Activated CD8-positive, alpha-beta T cell treated with anti-CD3 and anti-CD28 coated beads, Interleukin-2, amount 10 ng/mL, durations not matched to agents 7 days and 5 days (primary cell): ENCODE measurements at regions not wholly inside any gene's neighbourhood (a gene's known extent, or its start where the extent isn't known, plus 50 kb on each side); places are given as distances from the start of the nearest gene placed in this dataset.
"Not testable (repeated sequence)": the region's sequence is repeated elsewhere in the genome, so short reads cannot be mapped to it uniquely, and the experiment has no call there.

Source experiments
- ATAC-seq: fragments of 150-1000 bp; cut with Tn5 transposase; one replicate; pipeline ENCODE4 v1.10.0; 2021; ENCODE audit warnings: moderate library complexity
- CTCF ChIA-PET: fragments of 350-600 bp; sonication (Branson Sonifier 250); formaldehyde crosslinking; loops from one replicate; lab custom pipeline; 2021; ENCODE audit warnings: antibody characterized with exemption; lab: Charles Lee
- POLR2A ChIA-PET: fragments of 350-600 bp; sonication (Branson Sonifier 250); formaldehyde crosslinking; loops from one replicate; lab custom pipeline; 2021; ENCODE audit warnings: antibody characterized with exemption; lab: Charles Lee
- DNase-seq: peaks from one replicate; pipeline ENCODE4 v3.0.0-alpha.2; 2020
- H3K27ac Mint-ChIP-seq: one replicate; pipeline ENCODE4 v1.8.0; 2021; ENCODE audit warnings: mild to moderate bottlenecking, mixed read lengths
- H3K27me3 Mint-ChIP-seq: one replicate; pipeline ENCODE4 v1.8.0; 2021; ENCODE audit warnings: low read depth, mixed read lengths
- H3K36me3 Mint-ChIP-seq: one replicate; pipeline ENCODE4 v1.8.0; 2021; ENCODE audit warnings: low read depth, mixed read lengths
- H3K4me1 Mint-ChIP-seq: one replicate; pipeline ENCODE4 v1.8.0; 2021; ENCODE audit warnings: low read depth, mixed read lengths
- H3K4me3 Mint-ChIP-seq: one replicate; pipeline ENCODE4 v1.8.0; 2021; ENCODE audit warnings: mild to moderate bottlenecking, mixed read lengths
- H3K9me3 Mint-ChIP-seq: one replicate; pipeline ENCODE4 v1.8.0; 2022; ENCODE audit warnings: mixed read lengths; ENCODE audit not compliant: insufficient read depth

- Mint-ChIP-seq H3K36me3 (no peaks in the 10 kb centered on the region), H3K4me1 (no peaks in the 10 kb centered on the region), H3K27ac (no peak overlapping the region), H3K9me3 (no peaks in the 10 kb centered on the region), H3K27me3 (no peaks in the 10 kb centered on the region), H3K4me3 (no peak overlapping the region)
- ATAC-seq (no peak), DNase-seq (no peak)
- ChIA-PET CTCF (no interaction called here), POLR2A (no interaction called here)
Observed at GRCh38 chr16:8431783-8432182, 158.5 kb downstream of the TMEM114 start.

GRCh38 chr16:8430401-8430800 lies 159.9 kb downstream of the TMEM114 start:
- Mint-ChIP-seq H3K27me3 (no peaks in the 10 kb centered on the region), H3K36me3 (no peaks in the 10 kb centered on the region), H3K9me3 (no peaks in the 10 kb centered on the region), H3K4me1 (no peaks in the 10 kb centered on the region), H3K27ac (no peak overlapping the region), H3K4me3 (no peak overlapping the region)
- POLR2A ChIA-PET = no interaction called here
- DNase-seq (no peak), ATAC-seq (no peak)
- CTCF ChIA-PET = no interaction called here

GRCh38 chr16:8426569-8426968 lies 163.7 kb downstream of the TMEM114 start:
- Mint-ChIP-seq H3K27ac (no peak overlapping the region), H3K4me1 (no peaks in the 10 kb centered on the region), H3K4me3 (no peak overlapping the region), H3K9me3 (no peaks in the 10 kb centered on the region), H3K36me3 (no peaks in the 10 kb centered on the region), H3K27me3 (no peaks in the 10 kb centered on the region)
- CTCF ChIA-PET = no interaction called here
- POLR2A ChIA-PET = no interaction called here
- DNase-seq (no peak), ATAC-seq (no peak)

- Mint-ChIP-seq H3K27ac (no peak overlapping the region), H3K4me1 (no peaks in the 10 kb centered on the region), H3K27me3 (no peaks in the 10 kb centered on the region), H3K9me3 (no peaks in the 10 kb centered on the region), H3K4me3 (no peak overlapping the region), H3K36me3 (no peaks in the 10 kb centered on the region)
- DNase-seq = no peak
- CTCF ChIA-PET = no interaction called here
- ATAC-seq = no peak
- POLR2A ChIA-PET = no interaction called here
Observed at GRCh38 chr16:8417145-8417544, 173.2 kb downstream of the TMEM114 start.

- CTCF ChIA-PET = no interaction called here
- Mint-ChIP-seq H3K4me3 (no peak overlapping the region), H3K27ac (no peak overlapping the region), H3K4me1 (no peaks in the 10 kb centered on the region), H3K9me3 (no peaks in the 10 kb centered on the region), H3K27me3 (no peaks in the 10 kb centered on the region), H3K36me3 (no peaks in the 10 kb centered on the region)
- ATAC-seq (no peak), DNase-seq (no peak)
- POLR2A ChIA-PET = no interaction called here
Observed at GRCh38 chr16:8408855-8409567, 181.3 kb downstream of the TMEM114 start.

- Mint-ChIP-seq H3K4me1 (no peaks in the 10 kb centered on the region), H3K27ac (no peak overlapping the region), H3K27me3 (no peaks in the 10 kb centered on the region), H3K4me3 (no peak overlapping the region), H3K9me3 (no peaks in the 10 kb centered on the region), H3K36me3 (no peaks in the 10 kb centered on the region)
- DNase-seq = no peak
- CTCF ChIA-PET = no interaction called here
- ATAC-seq = no peak
- POLR2A ChIA-PET = no interaction called here
Observed at GRCh38 chr16:8407351-8407750, 183.0 kb downstream of the TMEM114 start.

GRCh38 chr16:8403978-8404749 lies 186.1 kb downstream of the TMEM114 start:
- H3K4me3 Mint-ChIP-seq = no peak overlapping the region
- H3K9me3 Mint-ChIP-seq = no peaks in the 10 kb centered on the region
- ChIA-PET CTCF (no interaction called here), POLR2A (no interaction called here)
- H3K27ac Mint-ChIP-seq = no peak overlapping the region
- no peaks in the 10 kb centered on the region for H3K27me3 Mint-ChIP-seq
- H3K36me3 Mint-ChIP-seq = no peaks in the 10 kb centered on the region
- H3K4me1 Mint-ChIP-seq = no peaks in the 10 kb centered on the region
- ATAC-seq (no peak), DNase-seq (no peak)

GRCh38 chr16:8402981-8403843 lies 187.1 kb downstream of the TMEM114 start:
- Mint-ChIP-seq H3K9me3 (no peaks in the 10 kb centered on the region), H3K36me3 (no peaks in the 10 kb centered on the region), H3K27ac (no peak overlapping the region), H3K27me3 (no peaks in the 10 kb centered on the region), H3K4me3 (no peak overlapping the region), H3K4me1 (no peaks in the 10 kb centered on the region)
- ChIA-PET POLR2A (no interaction called here), CTCF (no interaction called here)
- no peak for ATAC-seq
- DNase-seq = no peak

GRCh38 chr16:8400683-8401082 lies 189.6 kb downstream of the TMEM114 start:
- CTCF ChIA-PET, H3K9me3 Mint-ChIP-seq, H3K4me3 Mint-ChIP-seq, POLR2A ChIA-PET, H3K27ac Mint-ChIP-seq, ATAC-seq, DNase-seq, H3K4me1 Mint-ChIP-seq, H3K36me3 Mint-ChIP-seq, H3K27me3 Mint-ChIP-seq: not testable (repeated sequence)

GRCh38 chr16:8398548-8398947 lies 191.8 kb downstream of the TMEM114 start:
- ChIA-PET CTCF (no interaction called here), POLR2A (no interaction called here)
- H3K9me3 Mint-ChIP-seq = no peaks in the 10 kb centered on the region
- ATAC-seq (no peak), DNase-seq (no peak)
- no peak overlapping the region for H3K27ac Mint-ChIP-seq
- H3K36me3 Mint-ChIP-seq = no peaks in the 10 kb centered on the region
- no peaks in the 10 kb centered on the region for H3K4me1 Mint-ChIP-seq
- H3K4me3 Mint-ChIP-seq = no peak overlapping the region
- no peaks in the 10 kb centered on the region for H3K27me3 Mint-ChIP-seq

GRCh38 chr16:8397223-8397622 lies 193.1 kb downstream of the TMEM114 start:
- POLR2A ChIA-PET = no interaction called here
- Mint-ChIP-seq H3K36me3 (no peaks in the 10 kb centered on the region), H3K4me3 (no peak overlapping the region), H3K9me3 (no peaks in the 10 kb centered on the region), H3K27ac (no peak overlapping the region), H3K27me3 (no peaks in the 10 kb centered on the region), H3K4me1 (no peaks in the 10 kb centered on the region)
- ATAC-seq (no peak), DNase-seq (no peak)
- CTCF ChIA-PET = no interaction called here

GRCh38 chr16:8396463-8396862 lies 193.8 kb downstream of the TMEM114 start:
- POLR2A ChIA-PET = no interaction called here

More at GRCh38 chr16:8396463-8396862, 193.8 kb downstream of the TMEM114 start:
- DNase-seq = no peak
- no peak overlapping the region for H3K4me3 Mint-ChIP-seq
- H3K27ac Mint-ChIP-seq = no peak overlapping the region
- CTCF ChIA-PET = no interaction called here
- H3K27me3 Mint-ChIP-seq = no peaks in the 10 kb centered on the region
- no peaks in the 10 kb centered on the region for H3K36me3 Mint-ChIP-seq
- ATAC-seq = no peak
- no peaks in the 10 kb centered on the region for H3K4me1 Mint-ChIP-seq
- no peaks in the 10 kb centered on the region for H3K9me3 Mint-ChIP-seq
